Upper lobe of right lung (tissue), 1 donor: ENCODE measurements at regions not wholly inside any gene's neighbourhood (a gene's known extent, or its start where the extent isn't known, plus 50 kb on each side); places are given as distances from the start of the nearest gene placed in this dataset.

Experiments
- ATAC-seq: fragments of 200-7000 bp; cut with Tn5 transposase; one replicate; pipeline ENCODE4 v1.9.1; 2020; ENCODE audit warnings: mild to moderate bottlenecking, moderate library complexity
- DNase-seq: peaks from one replicate; pipeline ENCODE4 v3.0.0-alpha.2; 2020
- H3K27ac ChIP-seq: fragments of 200-600 bp; one replicate; pipeline ENCODE4 v1.8.0; 2022
- H3K27me3 ChIP-seq: fragments of 200-600 bp; one replicate; pipeline ENCODE4 v1.8.0; 2022; ENCODE audit warnings: mild to moderate bottlenecking
- H3K36me3 ChIP-seq: fragments of 200-600 bp; one replicate; pipeline ENCODE4 v1.8.0; 2022
- H3K4me1 ChIP-seq: fragments of 200-600 bp; one replicate; pipeline ENCODE4 v1.8.0; 2022
- H3K4me3 ChIP-seq: fragments of 200-600 bp; one replicate; pipeline ENCODE4 v1.8.0; 2022; ENCODE audit warnings: mild to moderate bottlenecking
- H3K9me3 ChIP-seq: fragments of 200-600 bp; one replicate; pipeline ENCODE4 v1.8.0; 2022
- intact Hi-C: fragments of 100-400 bp; cut with DNase I; formaldehyde crosslinking; loops from one replicate; pipeline ENCODE4 v1.11.0; 2022
- TF ChIP-seq, protein P1 (sequence below): fragments of 200-600 bp; IDR thresholded peaks from one replicate; pipeline ENCODE4 v1.8.0; 2022; ENCODE audit warnings: antibody characterized with exemption
- donor health status: DM: no; HTN: yes; CAD: no; lungs with severe emphysema.

- no peaks in the 10 kb centered on the region for H3K9me3 ChIP-seq
- no peaks in the 10 kb centered on the region for H3K27me3 ChIP-seq
- H3K4me1 ChIP-seq = no peaks in the 10 kb centered on the region
- H3K4me3 ChIP-seq = no peak overlapping the region
- intact Hi-C loops = no loop called here
- TF ChIP-seq, protein P1, sequence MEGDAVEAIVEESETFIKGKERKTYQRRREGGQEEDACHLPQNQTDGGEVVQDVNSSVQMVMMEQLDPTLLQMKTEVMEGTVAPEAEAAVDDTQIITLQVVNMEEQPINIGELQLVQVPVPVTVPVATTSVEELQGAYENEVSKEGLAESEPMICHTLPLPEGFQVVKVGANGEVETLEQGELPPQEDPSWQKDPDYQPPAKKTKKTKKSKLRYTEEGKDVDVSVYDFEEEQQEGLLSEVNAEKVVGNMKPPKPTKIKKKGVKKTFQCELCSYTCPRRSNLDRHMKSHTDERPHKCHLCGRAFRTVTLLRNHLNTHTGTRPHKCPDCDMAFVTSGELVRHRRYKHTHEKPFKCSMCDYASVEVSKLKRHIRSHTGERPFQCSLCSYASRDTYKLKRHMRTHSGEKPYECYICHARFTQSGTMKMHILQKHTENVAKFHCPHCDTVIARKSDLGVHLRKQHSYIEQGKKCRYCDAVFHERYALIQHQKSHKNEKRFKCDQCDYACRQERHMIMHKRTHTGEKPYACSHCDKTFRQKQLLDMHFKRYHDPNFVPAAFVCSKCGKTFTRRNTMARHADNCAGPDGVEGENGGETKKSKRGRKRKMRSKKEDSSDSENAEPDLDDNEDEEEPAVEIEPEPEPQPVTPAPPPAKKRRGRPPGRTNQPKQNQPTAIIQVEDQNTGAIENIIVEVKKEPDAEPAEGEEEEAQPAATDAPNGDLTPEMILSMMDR = no peak
- ATAC-seq = no peak
- H3K27ac ChIP-seq = no peak overlapping the region
- H3K36me3 ChIP-seq = no peaks in the 10 kb centered on the region
- no peak for DNase-seq
Measured at GRCh38 chr1:118421868-118422350, 236.9 kb upstream of the SPAG17 start.

DNA sequence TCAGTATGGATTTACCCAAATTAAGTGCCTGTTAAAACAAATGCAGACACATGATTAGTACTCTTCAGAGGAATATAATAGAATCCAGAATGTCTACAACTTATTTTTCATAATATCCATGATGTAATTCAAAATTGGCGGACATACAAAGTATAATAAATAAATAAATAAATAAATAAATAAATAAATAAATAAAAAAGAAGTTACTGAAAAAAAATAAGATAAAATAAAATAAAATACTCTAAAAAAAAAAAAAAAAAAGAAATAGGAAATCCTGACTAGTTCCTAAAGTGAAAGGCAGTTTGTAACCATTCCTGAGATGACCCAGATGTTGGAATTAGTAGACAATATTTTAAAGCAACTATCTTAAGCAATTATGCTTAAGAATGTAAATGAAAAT lies 219.0 kb upstream of the SPAG17 start:
- Histone ChIP-seq H3K36me3 (no peaks in the 10 kb centered on the region), H3K27me3 (no peaks in the 10 kb centered on the region), H3K4me1 (no peaks in the 10 kb centered on the region), H3K4me3 (no peak overlapping the region), H3K27ac (no peak overlapping the region), H3K9me3 (no peaks in the 10 kb centered on the region)
- intact Hi-C loops = no loop called here
- DNase-seq (no peak), ATAC-seq (no peak)
- TF ChIP-seq, protein P1 = no peak

DNA sequence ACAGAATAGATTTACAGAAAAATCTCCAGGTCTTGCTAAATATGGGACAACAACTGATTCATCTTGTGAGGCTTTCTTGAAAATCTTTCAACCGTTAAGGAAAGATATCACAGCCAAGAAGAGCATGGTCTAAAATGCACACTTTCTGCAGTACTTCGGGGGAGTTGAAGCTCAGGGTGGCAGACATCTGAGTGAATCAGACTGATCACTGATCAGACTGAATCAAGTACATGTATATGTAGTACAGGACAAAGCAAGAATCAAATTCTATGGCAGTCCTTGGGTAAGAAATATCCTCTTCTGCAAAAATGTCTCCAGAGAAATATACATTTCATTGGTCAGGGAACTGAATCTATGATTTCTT lies 212.4 kb upstream of the SPAG17 start:
- H3K36me3 ChIP-seq = no peaks in the 10 kb centered on the region
- H3K27me3 ChIP-seq = no peaks in the 10 kb centered on the region
- no peaks in the 10 kb centered on the region for H3K4me1 ChIP-seq
- TF ChIP-seq, protein P1 = no peak
- no peak overlapping the region for H3K4me3 ChIP-seq
- H3K27ac ChIP-seq = no peak overlapping the region
- H3K9me3 ChIP-seq = no peaks in the 10 kb centered on the region
- DNase-seq (no peak), ATAC-seq (no peak)
- intact Hi-C loops = no loop called here

GRCh38 chr1:118396829-118397495 lies 211.9 kb upstream of the SPAG17 start:
- ATAC-seq = no peak
- Histone ChIP-seq H3K4me1 (no peaks in the 10 kb centered on the region), H3K27me3 (no peaks in the 10 kb centered on the region), H3K27ac (no peak overlapping the region), H3K4me3 (no peak overlapping the region), H3K9me3 (no peaks in the 10 kb centered on the region), H3K36me3 (no peaks in the 10 kb centered on the region)
- TF ChIP-seq, protein P1 = no peak
- intact Hi-C loops = no loop called here
- no peak for DNase-seq

DNA sequence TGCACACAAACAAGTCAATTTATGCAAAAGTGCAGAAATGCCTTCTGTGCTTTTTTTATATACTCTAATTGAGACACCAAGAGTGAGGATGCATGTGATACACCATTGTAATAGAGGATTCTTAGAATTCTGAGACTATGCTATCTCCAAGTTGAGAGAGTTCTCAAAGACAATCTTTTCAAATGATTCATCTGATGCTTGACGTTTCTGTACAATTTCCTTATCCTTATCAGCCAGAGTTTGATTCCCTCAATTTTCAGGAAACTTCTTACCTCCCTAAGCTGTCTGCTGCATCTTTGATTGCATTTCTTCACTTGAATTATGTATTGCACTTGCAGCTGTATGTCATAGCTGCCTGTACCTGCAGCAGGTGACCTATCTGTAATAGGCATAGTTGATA lies 211.3 kb upstream of the SPAG17 start:
- TF ChIP-seq, protein P1 = no peak
- Histone ChIP-seq H3K27me3 (no peaks in the 10 kb centered on the region), H3K4me3 (no peak overlapping the region), H3K36me3 (no peaks in the 10 kb centered on the region), H3K27ac (no peak overlapping the region), H3K4me1 (no peaks in the 10 kb centered on the region), H3K9me3 (no peaks in the 10 kb centered on the region)
- no peak for ATAC-seq
- intact Hi-C loops = no loop called here
- no peak for DNase-seq
